HCT116 (cell line): ENCODE measurements at regions not wholly inside any gene's neighbourhood (a gene's known extent, or its start where the extent isn't known, plus 50 kb on each side); places are given as distances from the start of the nearest gene placed in this dataset.

Source experiments
- ATAC-seq: fragments of 200-7000 bp; cut with Tn5 transposase; 2 replicates; pipeline ENCODE4 v1.9.1; 2020; ENCODE audit warnings: mild to moderate bottlenecking, moderate library complexity
- BruUV-seq: library from RNA; stranded (reverse); fragments of 400-500 nt; replicated peaks from 2 replicates; lab custom pipeline; 2021; lab: Mats Ljungman, UMichigan
- CTCF ChIA-PET: fragments of 300-600 bp; sonication (Branson Sonifier 250); formaldehyde crosslinking; loops from one replicate; lab custom pipeline; 2021; ENCODE audit warnings: antibody characterized with exemption; lab: Charles Lee
- POLR2A ChIA-PET: fragments of 300-600, 350-600 bp; sonication (Branson Sonifier 250); formaldehyde crosslinking; loops from one replicate; lab custom pipeline; 2021; ENCODE audit warnings: antibody characterized with exemption; lab: Charles Lee
- RAD21 ChIA-PET, 2 experiments: fragments of 300-600 bp; sonication (Branson Sonifier 250); formaldehyde crosslinking; loops; one replicate each; lab custom pipeline; 2023; ENCODE audit warnings: low total read pairs in 2 of 2; ENCODE audit not compliant: uncharacterized antibody in 2 of 2, unreplicated experiment in 2 of 2, low non-redundant PET in 1 of 2; lab: Charles Lee
- DNase-seq: peaks from one replicate; pipeline ENCODE4 v3.0.0-alpha.2; 2010; ENCODE audit warnings: low read depth, low spot score
- H2AFZ ChIP-seq: fragments of 200-600 bp; shearing (Covaris generic), sonication (generic); 2 replicates; pipeline ENCODE4 v1.6.1; 2017; ENCODE audit warnings: low read depth, mixed run types, mixed read lengths, antibody characterized with exemption, low read length; ENCODE audit not compliant: poor library complexity, severe bottlenecking
- H3K27ac ChIP-seq: 2 replicates; pipeline ENCODE4 v1.5.1; 2012; ENCODE audit warnings: low read depth, low read length
- H3K27me3 ChIP-seq: fragments of 200-600 bp; sonication (generic); 2 replicates; pipeline ENCODE4 v1.6.1; 2016; ENCODE audit warnings: mixed run types, low read length, mixed read lengths; ENCODE audit not compliant: insufficient read depth
- H3K36me3 ChIP-seq, 2 experiments: fragments of 200-500 bp in 1 of 2; fragments of 200-600 bp in 1 of 2; sonication (Bioruptor generic) in 1 of 2; sonication (generic) in 1 of 2; 2 replicates each; pipeline versions ENCODE4 v1.5.1 to v1.6.1; 2014 to 2016; ENCODE audit warnings: low read length in 2 of 2, inconsistent platforms in 1 of 2, mixed read lengths in 1 of 2, mixed run types in 1 of 2; ENCODE audit not compliant: insufficient read depth in 2 of 2, control insufficient read depth in 1 of 2
- H3K4me1 ChIP-seq, 2 experiments: fragments of 200-600 bp in 1 of 2; sonication (generic) in 1 of 2; 2 replicates each; pipeline versions ENCODE4 v1.5.1 to v1.6.1; 2012 to 2017; ENCODE audit warnings: low read length in 2 of 2, inconsistent platforms in 1 of 2, mild to moderate bottlenecking in 1 of 2, mixed read lengths in 1 of 2, mixed run types in 1 of 2, moderate library complexity in 1 of 2; ENCODE audit not compliant: insufficient read depth in 2 of 2, control insufficient read depth in 1 of 2
- H3K4me2 ChIP-seq: fragments of 200-600 bp; sonication (generic); 2 replicates; pipeline ENCODE4 v1.6.1; 2017; ENCODE audit warnings: mixed run types, low read length, mixed read lengths
- H3K4me3 ChIP-seq, 2 experiments: fragments of 200-600 bp in 1 of 2; sonication (generic) in 1 of 2; replicated peaks in 1 of 2; 2 replicates each; pipeline ENCODE4 v1.5.1; 2011 to 2016; ENCODE audit warnings: low read length in 2 of 2, control low read depth in 1 of 2, low read depth in 1 of 2, mild to moderate bottlenecking in 1 of 2, mixed read lengths in 1 of 2, mixed run types in 1 of 2
- H3K79me2 ChIP-seq: fragments of 200-600 bp; sonication (generic); 2 replicates; pipeline ENCODE4 v1.6.1; 2017; ENCODE audit warnings: mild to moderate bottlenecking, mixed run types, low read length, moderate library complexity, mixed read lengths; ENCODE audit not compliant: insufficient read depth
- H3K9ac ChIP-seq: fragments of 200-600 bp; sonication (generic); 2 replicates; pipeline ENCODE4 v1.6.1; 2016; ENCODE audit warnings: low read length, mixed read lengths
- H3K9me2 ChIP-seq: fragments of 200-600 bp; sonication (generic), shearing (Covaris generic); 2 replicates; pipeline ENCODE4 v1.6.1; 2017; ENCODE audit warnings: mixed run types, mild to moderate bottlenecking, moderate library complexity; ENCODE audit not compliant: insufficient read depth
- H3K9me3 ChIP-seq, 2 experiments: fragments of 200-500 bp in 1 of 2; fragments of 200-600 bp in 1 of 2; sonication (Bioruptor generic) in 1 of 2; sonication (generic) in 1 of 2; 2 replicates each; pipeline ENCODE4 v1.6.1; 2014 to 2017; ENCODE audit warnings: low read length in 2 of 2, mixed read lengths in 2 of 2, inconsistent platforms in 1 of 2, low read depth in 1 of 2, mild to moderate bottlenecking in 1 of 2, mixed run types in 1 of 2, moderate library complexity in 1 of 2; ENCODE audit not compliant: control insufficient read depth in 1 of 2, insufficient read depth in 1 of 2
- H4K20me1 ChIP-seq: fragments of 200-600 bp; sonication (generic), shearing (Covaris generic); 2 replicates; pipeline ENCODE4 v1.6.1; 2017; ENCODE audit warnings: mixed run types, mild to moderate bottlenecking, moderate library complexity; ENCODE audit not compliant: insufficient read depth
- CBX3 ChIP-seq: IDR thresholded peaks from 2 replicates; pipeline ENCODE4 v1.6.1; 2012; ENCODE audit warnings: low read depth
- CEBPB ChIP-seq: IDR thresholded peaks from 2 replicates; pipeline ENCODE4 v1.6.1; 2012; ENCODE audit warnings: low read depth
- EGR1 ChIP-seq: IDR thresholded peaks from 2 replicates; pipeline ENCODE4 v1.6.1; 2012; ENCODE audit warnings: low read depth
- EZH2 ChIP-seq: fragments of 200-600 bp; sonication (generic); IDR thresholded peaks from 2 replicates; pipeline ENCODE4 v1.6.1; 2017; ENCODE audit warnings: antibody characterized with exemption, mixed run types
- EZH2phosphoT487 ChIP-seq: fragments of 200-600 bp; IDR thresholded peaks from 2 replicates; pipeline ENCODE4 v1.6.1; 2018; ENCODE audit warnings: antibody characterized with exemption, borderline replicate concordance
- FOSL1 ChIP-seq: IDR thresholded peaks from 2 replicates; pipeline ENCODE4 v1.6.1; 2012; ENCODE audit warnings: low read depth
- JUND ChIP-seq: IDR thresholded peaks from 2 replicates; pipeline ENCODE4 v1.6.1; 2012
- POLR2A ChIP-seq: IDR thresholded peaks from 2 replicates; pipeline ENCODE4 v1.7.0; 2011; ENCODE audit warnings: borderline replicate concordance; ENCODE audit not compliant: insufficient read depth, insufficient read length; ENCODE audit errors: extremely low read depth
- POLR2AphosphoS5 ChIP-seq: IDR thresholded peaks from 2 replicates; pipeline ENCODE4 v1.6.1; 2011; ENCODE audit warnings: mild to moderate bottlenecking, low read depth, low read length, moderate library complexity
- RAD21 ChIP-seq: IDR thresholded peaks from 2 replicates; pipeline ENCODE4 v1.6.1; 2012; ENCODE audit warnings: low read depth, mild to moderate bottlenecking
- SIN3A ChIP-seq: IDR thresholded peaks from 2 replicates; pipeline ENCODE4 v1.6.1; 2012; ENCODE audit warnings: low read depth
- SP1 ChIP-seq: IDR thresholded peaks from 2 replicates; pipeline ENCODE4 v1.6.1; 2012; ENCODE audit warnings: low read depth
- TCF7L2 ChIP-seq: IDR thresholded peaks from 2 replicates; pipeline ENCODE4 v1.7.0; 2011; ENCODE audit warnings: borderline replicate concordance, inconsistent platforms; ENCODE audit not compliant: insufficient read depth, insufficient read length; ENCODE audit errors: extremely low read depth
- YY1 ChIP-seq: IDR thresholded peaks from 2 replicates; pipeline ENCODE4 v1.6.1; 2011; ENCODE audit warnings: low read length, low read depth, moderate library complexity, mild to moderate bottlenecking; ENCODE audit not compliant: insufficient replicate concordance; ENCODE audit errors: extremely low read depth
- ZFX ChIP-seq: fragments of 450-650 bp; IDR thresholded peaks from 2 replicates; pipeline ENCODE4 v1.6.1; 2017
- ZNF274 ChIP-seq: fragments of 200-500 bp; sonication (Bioruptor generic); IDR thresholded peaks from 2 replicates; pipeline ENCODE4 v1.6.1; 2014; ENCODE audit warnings: mild to moderate bottlenecking, low read depth, low read length, inconsistent platforms
- intact Hi-C: fragments of 100-400 bp; cut with micrococcal nuclease; formaldehyde crosslinking; loops from 2 replicates; pipeline ENCODE4 v1.10.0; 2022
- TF ChIP-seq, protein P1 (sequence below): IDR thresholded peaks from 2 replicates; pipeline ENCODE4 v1.6.1; 2012; ENCODE audit warnings: low read depth
- TF ChIP-seq, protein P2 (sequence below), 3 experiments: fragments of 200-600 bp in 1 of 3; sonication (generic) in 1 of 3; IDR thresholded peaks in 2 of 3; conservative IDR thresholded peaks in 1 of 3; 2 replicates each; pipeline ENCODE4 v1.5.1; 2012 to 2017; ENCODE audit warnings: low read depth in 2 of 3, low read length in 2 of 3, antibody characterized with exemption in 1 of 3, borderline replicate concordance in 1 of 3, control low read depth in 1 of 3, mild to moderate bottlenecking in 1 of 3, mixed read lengths in 1 of 3, mixed run types in 1 of 3, moderate library complexity in 1 of 3; ENCODE audit not compliant: insufficient read depth in 1 of 3
- TF ChIP-seq, protein P3 (sequence below): IDR thresholded peaks from 2 replicates; pipeline ENCODE4 v1.6.1; 2011; ENCODE audit warnings: mild to moderate bottlenecking, low read length, moderate library complexity; ENCODE audit not compliant: insufficient replicate concordance; ENCODE audit errors: extremely low read depth

DNA sequence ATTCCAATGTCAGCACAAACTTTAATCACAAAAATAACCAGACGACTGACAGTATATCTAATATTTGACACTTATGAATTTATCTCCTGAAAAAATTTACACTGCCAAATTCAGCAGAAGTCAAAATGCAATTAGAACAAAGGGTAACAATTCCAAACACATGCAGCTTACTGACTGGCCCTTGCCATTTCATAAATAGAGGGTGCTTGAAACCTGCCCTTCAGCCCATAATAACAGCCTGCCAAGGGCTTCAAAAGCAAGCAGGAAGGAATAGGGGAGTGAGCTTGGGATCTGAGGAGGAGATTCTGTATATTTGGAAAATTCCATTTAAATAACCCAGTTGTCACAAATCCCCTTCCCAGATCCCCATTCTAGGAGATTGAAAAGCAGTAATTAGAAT is 66.1 kb upstream of the IQCM start:
- no peak for ATAC-seq
- H3K4me3 ChIP-seq, result no peak overlapping the region
- no peaks in the 10 kb centered on the region for H3K9me3 ChIP-seq
- RAD21 ChIA-PET, result no interaction called here
- TF ChIP-seq, protein P1, sequence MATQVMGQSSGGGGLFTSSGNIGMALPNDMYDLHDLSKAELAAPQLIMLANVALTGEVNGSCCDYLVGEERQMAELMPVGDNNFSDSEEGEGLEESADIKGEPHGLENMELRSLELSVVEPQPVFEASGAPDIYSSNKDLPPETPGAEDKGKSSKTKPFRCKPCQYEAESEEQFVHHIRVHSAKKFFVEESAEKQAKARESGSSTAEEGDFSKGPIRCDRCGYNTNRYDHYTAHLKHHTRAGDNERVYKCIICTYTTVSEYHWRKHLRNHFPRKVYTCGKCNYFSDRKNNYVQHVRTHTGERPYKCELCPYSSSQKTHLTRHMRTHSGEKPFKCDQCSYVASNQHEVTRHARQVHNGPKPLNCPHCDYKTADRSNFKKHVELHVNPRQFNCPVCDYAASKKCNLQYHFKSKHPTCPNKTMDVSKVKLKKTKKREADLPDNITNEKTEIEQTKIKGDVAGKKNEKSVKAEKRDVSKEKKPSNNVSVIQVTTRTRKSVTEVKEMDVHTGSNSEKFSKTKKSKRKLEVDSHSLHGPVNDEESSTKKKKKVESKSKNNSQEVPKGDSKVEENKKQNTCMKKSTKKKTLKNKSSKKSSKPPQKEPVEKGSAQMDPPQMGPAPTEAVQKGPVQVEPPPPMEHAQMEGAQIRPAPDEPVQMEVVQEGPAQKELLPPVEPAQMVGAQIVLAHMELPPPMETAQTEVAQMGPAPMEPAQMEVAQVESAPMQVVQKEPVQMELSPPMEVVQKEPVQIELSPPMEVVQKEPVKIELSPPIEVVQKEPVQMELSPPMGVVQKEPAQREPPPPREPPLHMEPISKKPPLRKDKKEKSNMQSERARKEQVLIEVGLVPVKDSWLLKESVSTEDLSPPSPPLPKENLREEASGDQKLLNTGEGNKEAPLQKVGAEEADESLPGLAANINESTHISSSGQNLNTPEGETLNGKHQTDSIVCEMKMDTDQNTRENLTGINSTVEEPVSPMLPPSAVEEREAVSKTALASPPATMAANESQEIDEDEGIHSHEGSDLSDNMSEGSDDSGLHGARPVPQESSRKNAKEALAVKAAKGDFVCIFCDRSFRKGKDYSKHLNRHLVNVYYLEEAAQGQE, result no peak
- TF ChIP-seq, protein P2, sequence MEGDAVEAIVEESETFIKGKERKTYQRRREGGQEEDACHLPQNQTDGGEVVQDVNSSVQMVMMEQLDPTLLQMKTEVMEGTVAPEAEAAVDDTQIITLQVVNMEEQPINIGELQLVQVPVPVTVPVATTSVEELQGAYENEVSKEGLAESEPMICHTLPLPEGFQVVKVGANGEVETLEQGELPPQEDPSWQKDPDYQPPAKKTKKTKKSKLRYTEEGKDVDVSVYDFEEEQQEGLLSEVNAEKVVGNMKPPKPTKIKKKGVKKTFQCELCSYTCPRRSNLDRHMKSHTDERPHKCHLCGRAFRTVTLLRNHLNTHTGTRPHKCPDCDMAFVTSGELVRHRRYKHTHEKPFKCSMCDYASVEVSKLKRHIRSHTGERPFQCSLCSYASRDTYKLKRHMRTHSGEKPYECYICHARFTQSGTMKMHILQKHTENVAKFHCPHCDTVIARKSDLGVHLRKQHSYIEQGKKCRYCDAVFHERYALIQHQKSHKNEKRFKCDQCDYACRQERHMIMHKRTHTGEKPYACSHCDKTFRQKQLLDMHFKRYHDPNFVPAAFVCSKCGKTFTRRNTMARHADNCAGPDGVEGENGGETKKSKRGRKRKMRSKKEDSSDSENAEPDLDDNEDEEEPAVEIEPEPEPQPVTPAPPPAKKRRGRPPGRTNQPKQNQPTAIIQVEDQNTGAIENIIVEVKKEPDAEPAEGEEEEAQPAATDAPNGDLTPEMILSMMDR (IDR thresholded peaks at IDR 0.05 in 2 of 3, conservative IDR thresholded peaks at IDR 0.05 in 1 of 3; ENCODE audit: borderline replicate concordance in 1 of 3, insufficient read depth in 1 of 3, low read depth in 2 of 3, low read length in 2 of 3), result no peak
- TF ChIP-seq POLR2AphosphoS5 (no peak), TCF7L2 (no peak), CBX3 (no peak), FOSL1 (no peak), SP1 (no peak), EGR1 (no peak), CEBPB (no peak), RAD21 (no peak), SIN3A (no peak), EZH2 (no peak), ZFX (no peak), YY1 (no peak), JUND (no peak), POLR2A (no peak), EZH2phosphoT487 (no peak), ZNF274 (no peak)
- TF ChIP-seq, protein P3, sequence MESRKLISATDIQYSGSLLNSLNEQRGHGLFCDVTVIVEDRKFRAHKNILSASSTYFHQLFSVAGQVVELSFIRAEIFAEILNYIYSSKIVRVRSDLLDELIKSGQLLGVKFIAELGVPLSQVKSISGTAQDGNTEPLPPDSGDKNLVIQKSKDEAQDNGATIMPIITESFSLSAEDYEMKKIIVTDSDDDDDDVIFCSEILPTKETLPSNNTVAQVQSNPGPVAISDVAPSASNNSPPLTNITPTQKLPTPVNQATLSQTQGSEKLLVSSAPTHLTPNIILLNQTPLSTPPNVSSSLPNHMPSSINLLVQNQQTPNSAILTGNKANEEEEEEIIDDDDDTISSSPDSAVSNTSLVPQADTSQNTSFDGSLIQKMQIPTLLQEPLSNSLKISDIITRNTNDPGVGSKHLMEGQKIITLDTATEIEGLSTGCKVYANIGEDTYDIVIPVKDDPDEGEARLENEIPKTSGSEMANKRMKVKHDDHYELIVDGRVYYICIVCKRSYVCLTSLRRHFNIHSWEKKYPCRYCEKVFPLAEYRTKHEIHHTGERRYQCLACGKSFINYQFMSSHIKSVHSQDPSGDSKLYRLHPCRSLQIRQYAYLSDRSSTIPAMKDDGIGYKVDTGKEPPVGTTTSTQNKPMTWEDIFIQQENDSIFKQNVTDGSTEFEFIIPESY, result no peak
- H3K9me2 ChIP-seq, result no peaks in the 10 kb centered on the region
- intact Hi-C loops, result loop anchor here (5.0 kb wide), 1 partner anchor 764 kb away; no protein-coding TSS in a partner anchor
- no peaks in the 10 kb centered on the region for H3K36me3 ChIP-seq
- no peak overlapping the region for H3K27ac ChIP-seq
- BruUV-seq, result no TSS peak
- no peaks in the 10 kb centered on the region for H4K20me1 ChIP-seq
- H3K4me1 ChIP-seq, result peaks cover 0 to 12% of the 10 kb centered on the region in 2 experiments; a peak in 2 of 4 replicates
- no peak for DNase-seq
- H3K9ac ChIP-seq, result no peak overlapping the region
- POLR2A ChIA-PET, result no interaction called here
- H3K27me3 ChIP-seq, result no peaks in the 10 kb centered on the region
- no peaks in the 10 kb centered on the region for H3K79me2 ChIP-seq
- H3K4me2 ChIP-seq, result no peak overlapping the region
- CTCF ChIA-PET, result no interaction called here
- H2AFZ ChIP-seq, result no peak overlapping the region
